Neural cell (in vitro differentiated cells): ENCODE measurements at regions not wholly inside any gene's neighbourhood (a gene's known extent, or its start where the extent isn't known, plus 50 kb on each side); places are given as distances from the start of the nearest gene placed in this dataset.

Source experiments
- CTCF ChIP-seq: fragments of 450-650 bp; IDR thresholded peaks from 2 replicates; pipeline ENCODE4 v1.5.1; 2014; ENCODE audit warnings: antibody characterized with exemption, mild to moderate bottlenecking, moderate library complexity; ENCODE audit not compliant: poor library complexity, severe bottlenecking
- RAD21 ChIP-seq: fragments of 450-650 bp; conservative IDR thresholded peaks from 2 replicates; pipeline ENCODE4 v1.6.1; 2014; ENCODE audit warnings: antibody characterized with exemption, mild to moderate bottlenecking, moderate library complexity
- TAF1 ChIP-seq: IDR thresholded peaks from 2 replicates; pipeline ENCODE4 v1.6.1; 2012; ENCODE audit warnings: low read depth

- TF ChIP-seq TAF1, result no peak
- no peak for TF ChIP-seq CTCF
- TF ChIP-seq RAD21, result no peak
Measured at GRCh38 chr5:104372376-104372775, 809.8 kb upstream of the NUDT12 start.
